GM19452 (cell line): ENCODE measurements at regions not wholly inside any gene's neighbourhood (a gene's known extent, or its start where the extent isn't known, plus 50 kb on each side); places are given as distances from the start of the nearest gene placed in this dataset.

Experiments used
- ATAC-seq: cut with Tn5 transposase; IDR thresholded peaks from one replicate; pipeline ENCODE4 v1.9.1; 2021; ENCODE audit not compliant: unreplicated experiment

DNA sequence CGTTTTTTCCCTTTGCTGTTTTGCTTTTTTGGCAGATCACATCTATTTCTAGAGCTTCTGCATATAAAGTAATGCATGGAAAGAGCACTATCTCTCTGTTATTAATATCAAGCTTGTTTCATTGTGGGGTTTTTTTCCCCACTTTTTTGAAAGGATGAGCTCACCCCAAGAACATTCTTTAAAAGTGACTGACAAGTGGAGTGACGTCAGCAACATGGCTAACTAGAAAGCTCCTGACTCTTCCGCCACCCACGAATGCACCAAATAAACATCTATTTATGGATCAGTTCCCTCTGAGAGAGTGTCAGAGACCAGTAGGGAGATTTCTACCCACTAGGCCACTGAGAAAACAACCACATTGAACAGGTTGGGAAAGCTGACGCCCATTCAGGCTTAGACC, 445.4 kb downstream of the GALC start:
- ATAC-seq: no peak

GRCh38 chr14:87542288-87542687, 450.7 kb downstream of the GALC start:
- ATAC-seq: no peak

- no peak for ATAC-seq
Measured at GRCh38 chr14:87540339-87540738, 452.6 kb downstream of the GALC start.

DNA sequence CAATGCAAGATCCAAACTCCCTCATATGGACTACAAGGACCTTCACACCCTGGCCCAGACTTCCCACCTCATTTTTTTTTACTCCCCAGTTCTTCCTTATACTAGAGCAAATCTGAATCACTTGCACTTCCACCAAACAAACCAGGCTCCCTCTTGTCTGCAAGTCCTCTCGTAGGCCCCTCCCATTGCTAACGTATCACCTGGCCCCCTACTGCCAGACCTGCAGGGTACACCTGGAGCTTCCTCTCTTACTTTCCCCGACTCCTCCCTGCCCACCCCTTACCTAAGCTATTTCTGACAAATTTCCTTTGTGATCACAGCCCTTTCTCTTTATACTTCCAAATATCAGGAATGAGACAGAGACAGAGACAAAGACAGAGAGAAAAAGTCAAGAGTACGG, 463.9 kb downstream of the GALC start:
- no peak for ATAC-seq

GRCh38 chr14:87526731-87527130, 466.3 kb downstream of the GALC start:
- no peak for ATAC-seq

DNA sequence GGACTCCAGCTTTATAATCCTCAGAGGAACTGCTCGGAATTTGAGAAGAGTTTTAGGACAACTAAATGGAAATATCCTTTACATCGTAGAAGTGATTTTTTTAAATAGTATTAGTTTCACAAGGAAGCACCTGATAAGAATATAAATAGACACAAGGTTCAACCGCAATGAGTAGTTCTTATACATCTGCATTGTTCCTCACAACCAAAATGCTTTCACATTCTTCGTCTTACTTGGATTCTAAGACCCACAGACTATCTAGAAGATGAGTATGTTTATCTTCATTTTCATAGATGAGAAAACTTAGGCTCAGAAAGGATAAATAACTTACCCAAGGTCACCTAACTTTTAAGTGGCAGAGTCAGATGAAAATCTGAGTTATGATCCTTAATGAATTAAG, 469.0 kb downstream of the GALC start:
- no peak for ATAC-seq

- ATAC-seq: no peak
Measured at GRCh38 chr14:87522575-87522974, 470.4 kb downstream of the GALC start.

- ATAC-seq: no peak
Measured at GRCh38 chr14:87508333-87508732, 484.6 kb downstream of the GALC start.

GRCh38 chr14:87503711-87504110, 489.3 kb downstream of the GALC start:
- ATAC-seq: no peak

DNA sequence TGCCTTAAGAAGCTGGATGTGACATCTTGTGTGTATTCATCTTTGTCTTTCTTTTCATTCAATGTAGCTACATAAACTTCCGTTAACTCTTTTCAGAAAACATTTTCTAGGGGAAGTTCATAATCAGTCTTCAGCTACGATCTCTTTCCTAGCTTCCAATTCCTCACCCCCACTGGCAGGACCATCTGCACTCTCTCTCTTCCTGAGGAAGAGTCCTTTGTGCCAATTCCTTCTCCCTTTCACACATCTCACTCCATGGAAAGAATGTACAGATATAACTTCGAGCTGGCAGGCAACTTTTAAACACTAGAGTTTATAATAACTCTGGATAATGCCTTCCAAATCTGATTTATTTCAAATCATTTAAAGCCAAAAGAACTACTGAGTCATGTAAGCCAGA, 495.7 kb downstream of the GALC start:
- ATAC-seq: no peak

GRCh38 chr14:87494010-87494409, 499.0 kb downstream of the GALC start:
- ATAC-seq: no peak

GRCh38 chr14:87492561-87492960, 500.4 kb downstream of the GALC start:
- no peak for ATAC-seq

DNA sequence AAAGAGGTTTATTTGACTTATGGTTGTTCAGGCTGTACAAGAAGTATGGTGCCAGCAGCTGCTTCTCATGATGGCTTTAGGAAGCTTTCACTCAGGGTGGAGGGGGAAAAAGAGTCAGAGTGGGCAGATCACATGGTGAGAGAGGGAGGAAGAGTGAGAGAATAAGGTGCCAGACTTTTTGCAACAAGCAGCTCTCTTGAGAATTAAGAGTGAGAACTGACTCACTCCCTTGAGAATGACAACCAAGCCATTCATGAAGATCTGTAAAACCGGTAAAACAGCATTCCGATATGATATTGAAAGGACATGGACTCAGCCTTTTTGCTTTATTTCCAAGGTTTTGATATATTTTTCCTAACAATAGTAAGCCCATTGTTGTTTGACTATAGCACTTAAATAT, 501.2 kb downstream of the GALC start:
- no peak for ATAC-seq

- ATAC-seq: no peak
Measured at GRCh38 chr14:87489196-87489819, 503.7 kb downstream of the GALC start.

GRCh38 chr14:87483271-87484260, 509.4 kb downstream of the GALC start:
- no peak for ATAC-seq

DNA sequence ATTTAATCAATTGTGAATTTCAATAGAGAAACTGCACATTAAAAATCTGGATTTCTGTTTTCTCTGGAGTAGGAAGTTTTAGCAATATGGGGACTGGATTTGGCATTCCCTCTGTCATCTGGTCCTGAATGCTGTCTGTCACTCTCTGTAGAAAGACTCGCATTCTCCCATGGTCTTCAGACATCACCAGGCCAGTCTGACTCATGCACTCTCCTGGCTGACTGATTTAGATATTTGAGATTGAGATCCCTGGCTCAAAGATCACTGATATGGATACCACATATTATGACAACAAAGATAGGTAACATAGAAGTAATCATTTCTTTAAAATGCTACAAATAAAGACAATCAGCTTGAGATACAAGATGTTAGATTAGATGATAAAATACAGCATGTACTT, 524.5 kb downstream of the GALC start:
- no peak for ATAC-seq

DNA sequence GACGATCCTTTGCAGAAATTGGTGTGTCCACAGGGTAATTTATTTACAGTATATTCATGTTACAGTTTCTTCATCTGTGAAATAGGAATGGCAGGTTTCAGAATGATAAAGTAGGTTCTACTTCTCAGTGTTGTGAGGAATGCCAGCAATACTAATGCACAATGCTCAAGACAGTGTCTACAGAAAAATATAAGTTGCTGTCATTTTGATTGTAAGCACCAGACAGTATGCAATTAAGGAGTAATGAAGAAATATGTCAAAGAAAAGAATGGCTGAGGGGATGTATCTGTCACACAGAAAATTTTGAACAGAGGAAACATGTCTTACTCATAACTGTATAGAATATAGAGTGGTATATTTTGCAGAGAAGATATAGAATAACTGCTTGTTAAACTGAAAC, 525.4 kb downstream of the GALC start:
- no peak for ATAC-seq

- ATAC-seq: no peak
Measured at GRCh38 chr14:87465770-87466169, 527.2 kb downstream of the GALC start.

GRCh38 chr14:87461704-87462103, 531.3 kb downstream of the GALC start:
- ATAC-seq: no peak

- no peak for ATAC-seq
Measured at GRCh38 chr14:87457720-87458119, 535.3 kb downstream of the GALC start.

- ATAC-seq: no peak
Measured at GRCh38 chr14:87450193-87450592, 542.8 kb downstream of the GALC start.

GRCh38 chr14:87449016-87449415, 544.0 kb downstream of the GALC start:
- ATAC-seq: no peak
